ENCODE measurements at regions not wholly inside any gene's neighbourhood (a gene's known extent, or its start where the extent isn't known, plus 50 kb on each side); places are given as distances from the start of the nearest gene placed in this dataset.
A peak's percentile ranks its signal among the peaks of the same experiment; 100 is the strongest.

DNA sequence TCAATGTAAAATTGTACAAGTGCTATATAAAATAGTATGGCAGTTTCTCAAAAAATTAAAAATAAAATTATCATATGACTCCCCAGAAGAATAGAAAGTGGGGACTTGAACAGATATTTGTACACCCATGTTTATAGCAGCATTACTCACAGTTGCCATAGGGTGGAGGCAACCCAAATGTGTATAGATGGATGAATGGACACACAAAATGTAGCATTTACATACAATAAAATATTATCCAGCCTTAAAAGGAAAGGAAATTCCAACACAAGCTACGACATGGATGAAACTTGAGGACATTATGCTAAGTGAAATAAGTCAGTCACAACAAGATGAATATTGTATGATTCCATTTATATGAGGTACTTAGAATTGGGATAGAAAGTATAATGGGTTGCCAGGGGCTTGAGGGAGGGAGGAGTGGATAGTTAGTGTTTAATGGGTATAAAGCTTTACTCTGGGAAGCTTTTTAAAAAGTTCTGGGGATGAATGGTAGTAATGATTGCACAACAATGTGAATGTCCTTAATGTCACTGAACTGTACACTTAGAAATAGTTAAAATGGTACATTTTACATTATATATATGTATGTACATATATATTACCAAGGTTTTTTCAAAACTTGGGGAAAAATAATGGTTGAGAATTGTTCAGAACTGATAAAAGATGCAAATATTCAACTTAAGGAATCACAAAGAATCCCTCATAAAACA is 53.0 kb upstream of the ADORA3 start:
- TF ChIP-seq, protein P1, sequence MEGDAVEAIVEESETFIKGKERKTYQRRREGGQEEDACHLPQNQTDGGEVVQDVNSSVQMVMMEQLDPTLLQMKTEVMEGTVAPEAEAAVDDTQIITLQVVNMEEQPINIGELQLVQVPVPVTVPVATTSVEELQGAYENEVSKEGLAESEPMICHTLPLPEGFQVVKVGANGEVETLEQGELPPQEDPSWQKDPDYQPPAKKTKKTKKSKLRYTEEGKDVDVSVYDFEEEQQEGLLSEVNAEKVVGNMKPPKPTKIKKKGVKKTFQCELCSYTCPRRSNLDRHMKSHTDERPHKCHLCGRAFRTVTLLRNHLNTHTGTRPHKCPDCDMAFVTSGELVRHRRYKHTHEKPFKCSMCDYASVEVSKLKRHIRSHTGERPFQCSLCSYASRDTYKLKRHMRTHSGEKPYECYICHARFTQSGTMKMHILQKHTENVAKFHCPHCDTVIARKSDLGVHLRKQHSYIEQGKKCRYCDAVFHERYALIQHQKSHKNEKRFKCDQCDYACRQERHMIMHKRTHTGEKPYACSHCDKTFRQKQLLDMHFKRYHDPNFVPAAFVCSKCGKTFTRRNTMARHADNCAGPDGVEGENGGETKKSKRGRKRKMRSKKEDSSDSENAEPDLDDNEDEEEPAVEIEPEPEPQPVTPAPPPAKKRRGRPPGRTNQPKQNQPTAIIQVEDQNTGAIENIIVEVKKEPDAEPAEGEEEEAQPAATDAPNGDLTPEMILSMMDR (IDR thresholded peaks at IDR 0.05; ENCODE audit: low read depth, low read length): no peak
- no peak for DNase-seq (ENCODE audit: low read depth in 2 of 2)
- H3K4me3 ChIP-seq (replicated peaks in 1 of 2; ENCODE audit: low read depth in 2 of 2, low read length in 2 of 2): no peak overlapping the region

DNA sequence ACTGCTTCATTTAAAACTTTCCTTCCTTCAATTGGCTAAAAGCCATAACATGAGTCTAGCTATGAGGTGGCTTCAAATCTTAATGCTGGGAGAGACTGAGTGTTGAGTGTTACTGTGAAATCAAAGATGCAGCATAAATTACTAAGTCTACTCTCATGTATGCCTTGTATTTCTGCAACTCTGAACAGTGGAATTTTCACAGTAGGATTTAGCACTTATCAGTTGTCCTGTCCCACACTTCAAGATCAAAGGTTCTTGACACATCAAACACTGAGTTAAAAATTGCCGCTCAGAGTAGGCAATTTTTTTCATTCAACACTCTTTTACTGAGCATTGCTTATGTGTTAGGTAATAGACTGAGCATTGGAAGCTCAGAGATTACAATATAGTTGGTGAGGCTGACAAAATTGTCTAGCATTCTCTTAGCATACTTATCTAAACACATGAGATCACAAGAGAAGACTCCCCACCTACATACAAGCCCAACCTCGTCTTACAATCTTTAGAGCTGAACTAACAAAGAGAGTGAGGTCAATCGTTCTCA is 56.4 kb upstream of the ADORA3 start:
- no peak overlapping the region for H3K4me3 ChIP-seq (replicated peaks in 1 of 2; ENCODE audit: low read depth in 2 of 2, low read length in 2 of 2)
- TF ChIP-seq, protein P1 (IDR thresholded peaks at IDR 0.05; ENCODE audit: low read depth, low read length): no peak
- DNase-seq (ENCODE audit: low read depth in 2 of 2): peak; percentile 34 to 74

DNA sequence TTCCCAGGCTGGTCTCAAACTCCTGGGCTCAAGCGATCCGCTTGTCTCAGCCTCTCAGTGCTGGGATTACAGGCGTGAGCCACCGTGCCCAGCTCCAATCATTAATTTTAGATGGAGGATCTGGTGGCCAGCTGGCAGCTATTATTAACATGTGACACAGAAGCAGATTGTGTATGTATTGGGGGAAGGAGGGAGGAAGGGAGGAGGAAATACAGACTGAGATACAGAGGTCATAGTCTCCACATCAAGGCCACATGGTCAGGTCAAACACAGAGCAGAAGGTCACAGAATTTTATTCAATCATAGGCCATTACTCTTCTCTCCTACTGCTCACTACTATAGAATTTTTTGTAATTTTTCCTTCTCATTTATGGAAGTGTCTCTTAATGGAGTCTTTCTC is 57.9 kb upstream of the ADORA3 start:
- no peak overlapping the region for H3K4me3 ChIP-seq (replicated peaks in 1 of 2; ENCODE audit: low read depth in 2 of 2, low read length in 2 of 2)
- TF ChIP-seq, protein P1 (IDR thresholded peaks at IDR 0.05; ENCODE audit: low read depth, low read length): no peak
- no peak for DNase-seq (ENCODE audit: low read depth in 2 of 2)

DNA sequence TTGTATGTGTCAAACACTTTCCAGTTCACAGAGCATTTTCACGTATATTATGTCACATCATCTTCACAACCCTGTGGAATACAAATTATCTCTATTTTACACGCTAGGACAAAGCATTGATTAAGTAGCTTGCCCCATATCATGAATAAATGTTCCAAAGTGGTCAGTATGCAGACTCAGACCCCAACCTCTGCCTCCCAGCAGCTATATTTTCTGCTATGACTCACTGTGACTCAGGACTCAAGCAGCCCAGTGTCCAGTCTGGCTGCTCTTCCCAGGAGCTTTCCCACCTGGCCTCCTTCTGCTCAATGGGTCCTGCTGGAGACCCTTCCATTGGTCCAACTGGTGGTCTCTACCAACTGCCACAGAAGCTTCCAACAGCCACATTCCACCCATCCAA is 56.0 kb upstream of the RAP1A start:
- TF ChIP-seq, protein P1 (IDR thresholded peaks at IDR 0.05; ENCODE audit: low read depth, low read length): no peak
- peak; percentile 35 to 90 for DNase-seq (ENCODE audit: low read depth in 2 of 2)
- no peak overlapping the region for H3K4me3 ChIP-seq (replicated peaks in 1 of 2; ENCODE audit: low read depth in 2 of 2, low read length in 2 of 2)

DNA sequence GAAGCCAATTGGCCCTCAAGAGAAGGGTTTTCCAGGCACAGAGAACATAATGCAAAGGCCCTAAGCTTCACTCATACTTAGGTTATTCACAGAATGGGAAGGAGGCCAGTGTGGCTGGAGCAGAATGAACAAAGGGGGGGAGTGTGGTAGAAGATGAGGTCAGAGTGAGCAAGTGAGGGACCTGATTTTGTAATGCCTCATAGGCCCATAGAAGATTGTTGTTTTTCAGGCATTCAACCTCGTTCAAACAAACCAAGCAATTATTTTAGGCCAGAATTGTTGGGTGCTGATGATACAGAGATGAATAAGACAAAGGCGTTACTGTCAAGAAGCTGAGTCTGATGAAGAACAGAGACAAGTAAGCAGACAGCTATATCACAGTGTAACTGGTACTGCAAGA is 54.5 kb upstream of the RAP1A start:
- TF ChIP-seq, protein P1 (IDR thresholded peaks at IDR 0.05; ENCODE audit: low read depth, low read length): no peak
- no peak overlapping the region for H3K4me3 ChIP-seq (replicated peaks in 1 of 2; ENCODE audit: low read depth in 2 of 2, low read length in 2 of 2)
- peak; percentile 76 to 98 for DNase-seq (ENCODE audit: low read depth in 2 of 2)

DNA sequence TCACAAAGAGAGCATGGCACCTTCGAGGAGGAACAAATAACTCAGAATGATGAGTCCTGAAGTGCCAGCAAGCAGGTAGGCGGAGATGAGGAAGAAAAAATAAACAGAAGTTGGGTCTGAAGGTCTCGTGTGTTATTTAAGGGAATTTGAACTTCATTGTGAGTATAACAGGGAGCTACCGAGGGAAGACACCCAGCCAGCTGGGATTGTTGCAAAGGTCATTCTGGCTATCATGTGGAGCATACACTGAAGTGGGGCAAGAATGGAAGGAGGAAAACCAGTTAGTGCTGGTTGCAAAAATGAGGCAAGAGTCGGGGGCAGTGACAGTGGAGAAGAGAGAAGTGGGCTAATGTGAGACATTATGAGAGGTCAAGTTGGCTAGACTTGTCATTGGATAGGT is 53.6 kb upstream of the RAP1A start:
- no peak for DNase-seq (ENCODE audit: low read depth in 2 of 2)
- no peak overlapping the region for H3K4me3 ChIP-seq (replicated peaks in 1 of 2; ENCODE audit: low read depth in 2 of 2, low read length in 2 of 2)
- TF ChIP-seq, protein P1 (IDR thresholded peaks at IDR 0.05; ENCODE audit: low read depth, low read length): no peak

Measured in cardiac fibroblast (primary cell).